Panc1 (cell line): ENCODE measurements at regions not wholly inside any gene's neighbourhood (a gene's known extent, or its start where the extent isn't known, plus 50 kb on each side); places are given as distances from the start of the nearest gene placed in this dataset.

Experiments used
- ATAC-seq: fragments of 200-7000 bp; cut with Tn5 transposase; 2 replicates; pipeline ENCODE4 v1.9.1; 2020; ENCODE audit warnings: mild to moderate bottlenecking, moderate library complexity
- BruUV-seq: library from RNA; stranded (reverse); fragments of 400-500 nt; replicated peaks from 2 replicates; lab custom pipeline; 2021; lab: Mats Ljungman, UMichigan
- CTCF ChIA-PET: fragments of 300-600 bp; sonication (Branson Sonifier 250); formaldehyde crosslinking; loops from one replicate; lab custom pipeline; 2022; ENCODE audit warnings: antibody characterized with exemption; lab: Charles Lee
- POLR2A ChIA-PET: fragments of 300-600 bp; sonication (Branson Sonifier 250); formaldehyde crosslinking; loops from one replicate; lab custom pipeline; 2022; ENCODE audit warnings: antibody characterized with exemption; lab: Charles Lee
- DNase-seq: peaks from one replicate; pipeline ENCODE4 v3.0.0-alpha.2; 2010; ENCODE audit warnings: low read depth, low spot score
- H3K27ac ChIP-seq: 2 replicates; pipeline ENCODE4 v1.5.1; 2011; ENCODE audit warnings: mild to moderate bottlenecking, low read length, inconsistent platforms
- H3K27me3 ChIP-seq: fragments of 200-500 bp; sonication (Bioruptor generic); 2 replicates; pipeline ENCODE4 v1.6.0; 2014; ENCODE audit warnings: low read length, inconsistent platforms; ENCODE audit not compliant: control insufficient read depth, insufficient read depth
- H3K36me3 ChIP-seq: fragments of 200-500 bp; sonication (Bioruptor generic); 2 replicates; pipeline ENCODE4 v1.5.1; 2014; ENCODE audit warnings: inconsistent platforms, mild to moderate bottlenecking, low read length, moderate library complexity; ENCODE audit not compliant: control insufficient read depth, insufficient read depth
- H3K4me1 ChIP-seq: 2 replicates; pipeline ENCODE4 v1.5.1; 2011; ENCODE audit warnings: inconsistent platforms, mild to moderate bottlenecking, low read length, moderate library complexity; ENCODE audit not compliant: control insufficient read depth, insufficient read depth
- H3K4me3 ChIP-seq, 2 experiments: 2 replicates each; pipeline ENCODE4 v1.5.1; 2011 to 2012; ENCODE audit warnings: low read depth in 2 of 2, low read length in 2 of 2, mild to moderate bottlenecking in 2 of 2, inconsistent platforms in 1 of 2, moderate library complexity in 1 of 2
- H3K9me3 ChIP-seq: fragments of 200-500 bp; sonication (Bioruptor generic); 2 replicates; pipeline ENCODE4 v1.5.1; 2014; ENCODE audit warnings: low read depth, mild to moderate bottlenecking, inconsistent platforms, low read length, moderate library complexity; ENCODE audit not compliant: control insufficient read depth, insufficient read depth
- POLR2AphosphoS5 ChIP-seq: IDR thresholded peaks from 2 replicates; pipeline ENCODE4 v1.6.1; 2012; ENCODE audit warnings: mild to moderate bottlenecking, low read depth, low read length, moderate library complexity
- SIN3A ChIP-seq: IDR thresholded peaks from 2 replicates; pipeline ENCODE4 v1.6.1; 2012; ENCODE audit warnings: low read depth, mild to moderate bottlenecking, low read length, moderate library complexity, borderline replicate concordance; ENCODE audit not compliant: insufficient read depth
- TCF7L2 ChIP-seq: IDR thresholded peaks from 2 replicates; pipeline ENCODE4 v1.6.1; 2011; ENCODE audit warnings: mild to moderate bottlenecking, low read depth, low read length, inconsistent platforms
- in situ Hi-C: cut with HindIII; loops from 2 replicates; pipeline ENCODE4 v1.10.0; 2016; ENCODE audit warnings: low sequenced_read_pairs, low pct_unique_long_range_greater_than_20kb
- intact Hi-C: fragments of 100-400 bp; cut with micrococcal nuclease; formaldehyde crosslinking; loops from one replicate; pipeline ENCODE4 v1.10.0; 2022; ENCODE audit not compliant: unreplicated experiment
- TF ChIP-seq, protein P1 (sequence below): fragments of 450-650 bp; IDR thresholded peaks from 2 replicates; pipeline ENCODE4 v1.5.1; 2017; ENCODE audit warnings: mild to moderate bottlenecking
- TF ChIP-seq, protein P2 (sequence below), 2 experiments: IDR thresholded peaks; 2 replicates each; pipeline ENCODE4 v1.6.1; 2011 to 2012; ENCODE audit warnings: low read depth in 2 of 2, control low read depth in 1 of 2, low read length in 1 of 2, mild to moderate bottlenecking in 1 of 2, moderate library complexity in 1 of 2; ENCODE audit not compliant: insufficient read depth in 1 of 2

DNA sequence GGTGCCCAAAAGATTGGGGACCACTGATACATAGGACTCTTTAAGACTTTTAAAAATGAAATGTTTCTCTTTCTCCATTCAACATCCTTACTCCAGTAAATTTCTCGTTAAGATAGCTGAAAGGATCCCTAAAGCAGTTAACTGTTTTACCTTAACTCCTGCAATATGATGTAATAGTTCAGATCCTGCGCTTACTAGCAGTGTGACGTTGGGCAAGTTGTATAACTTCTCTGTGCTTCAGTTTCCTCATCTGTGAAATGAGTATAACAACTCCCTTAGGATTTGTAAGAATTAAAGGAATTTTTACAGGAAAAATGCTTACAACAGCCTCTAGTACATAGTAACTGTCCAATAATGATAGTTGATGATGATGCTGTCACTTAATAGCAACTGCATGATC, 158.9 kb downstream of the TANC2 start:
- Histone ChIP-seq H3K27ac (peak overlapping the region; percentile 60; the same call in 1 of the 2 replicates), H3K4me3 (no peak overlapping the region), H3K27me3 (no peaks in the 10 kb centered on the region), H3K4me1 (peaks cover 29% of the 10 kb centered on the region), H3K36me3 (no peaks in the 10 kb centered on the region), H3K9me3 (no peaks in the 10 kb centered on the region)
- DNase-seq, result no peak
- ChIA-PET POLR2A (no interaction called here), CTCF (interaction anchor here (1.2 kb wide), 1 partner anchor 9 kb away, joined by 3 read pairs; no protein-coding TSS in a partner anchor)
- intact Hi-C loops, result no loop called here
- no peak for ATAC-seq
- TF ChIP-seq, protein P1, sequence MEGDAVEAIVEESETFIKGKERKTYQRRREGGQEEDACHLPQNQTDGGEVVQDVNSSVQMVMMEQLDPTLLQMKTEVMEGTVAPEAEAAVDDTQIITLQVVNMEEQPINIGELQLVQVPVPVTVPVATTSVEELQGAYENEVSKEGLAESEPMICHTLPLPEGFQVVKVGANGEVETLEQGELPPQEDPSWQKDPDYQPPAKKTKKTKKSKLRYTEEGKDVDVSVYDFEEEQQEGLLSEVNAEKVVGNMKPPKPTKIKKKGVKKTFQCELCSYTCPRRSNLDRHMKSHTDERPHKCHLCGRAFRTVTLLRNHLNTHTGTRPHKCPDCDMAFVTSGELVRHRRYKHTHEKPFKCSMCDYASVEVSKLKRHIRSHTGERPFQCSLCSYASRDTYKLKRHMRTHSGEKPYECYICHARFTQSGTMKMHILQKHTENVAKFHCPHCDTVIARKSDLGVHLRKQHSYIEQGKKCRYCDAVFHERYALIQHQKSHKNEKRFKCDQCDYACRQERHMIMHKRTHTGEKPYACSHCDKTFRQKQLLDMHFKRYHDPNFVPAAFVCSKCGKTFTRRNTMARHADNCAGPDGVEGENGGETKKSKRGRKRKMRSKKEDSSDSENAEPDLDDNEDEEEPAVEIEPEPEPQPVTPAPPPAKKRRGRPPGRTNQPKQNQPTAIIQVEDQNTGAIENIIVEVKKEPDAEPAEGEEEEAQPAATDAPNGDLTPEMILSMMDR, result no peak
- TF ChIP-seq POLR2AphosphoS5 (no peak), SIN3A (no peak), TCF7L2 (no peak)
- TF ChIP-seq, protein P2, sequence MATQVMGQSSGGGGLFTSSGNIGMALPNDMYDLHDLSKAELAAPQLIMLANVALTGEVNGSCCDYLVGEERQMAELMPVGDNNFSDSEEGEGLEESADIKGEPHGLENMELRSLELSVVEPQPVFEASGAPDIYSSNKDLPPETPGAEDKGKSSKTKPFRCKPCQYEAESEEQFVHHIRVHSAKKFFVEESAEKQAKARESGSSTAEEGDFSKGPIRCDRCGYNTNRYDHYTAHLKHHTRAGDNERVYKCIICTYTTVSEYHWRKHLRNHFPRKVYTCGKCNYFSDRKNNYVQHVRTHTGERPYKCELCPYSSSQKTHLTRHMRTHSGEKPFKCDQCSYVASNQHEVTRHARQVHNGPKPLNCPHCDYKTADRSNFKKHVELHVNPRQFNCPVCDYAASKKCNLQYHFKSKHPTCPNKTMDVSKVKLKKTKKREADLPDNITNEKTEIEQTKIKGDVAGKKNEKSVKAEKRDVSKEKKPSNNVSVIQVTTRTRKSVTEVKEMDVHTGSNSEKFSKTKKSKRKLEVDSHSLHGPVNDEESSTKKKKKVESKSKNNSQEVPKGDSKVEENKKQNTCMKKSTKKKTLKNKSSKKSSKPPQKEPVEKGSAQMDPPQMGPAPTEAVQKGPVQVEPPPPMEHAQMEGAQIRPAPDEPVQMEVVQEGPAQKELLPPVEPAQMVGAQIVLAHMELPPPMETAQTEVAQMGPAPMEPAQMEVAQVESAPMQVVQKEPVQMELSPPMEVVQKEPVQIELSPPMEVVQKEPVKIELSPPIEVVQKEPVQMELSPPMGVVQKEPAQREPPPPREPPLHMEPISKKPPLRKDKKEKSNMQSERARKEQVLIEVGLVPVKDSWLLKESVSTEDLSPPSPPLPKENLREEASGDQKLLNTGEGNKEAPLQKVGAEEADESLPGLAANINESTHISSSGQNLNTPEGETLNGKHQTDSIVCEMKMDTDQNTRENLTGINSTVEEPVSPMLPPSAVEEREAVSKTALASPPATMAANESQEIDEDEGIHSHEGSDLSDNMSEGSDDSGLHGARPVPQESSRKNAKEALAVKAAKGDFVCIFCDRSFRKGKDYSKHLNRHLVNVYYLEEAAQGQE (IDR thresholded peaks at IDR 0.05; ENCODE audit: insufficient read depth in 1 of 2, low read depth in 2 of 2, low read length in 1 of 2), result no peak
- in situ Hi-C loops, result no loop called here
- BruUV-seq, result no TSS peak

DNA sequence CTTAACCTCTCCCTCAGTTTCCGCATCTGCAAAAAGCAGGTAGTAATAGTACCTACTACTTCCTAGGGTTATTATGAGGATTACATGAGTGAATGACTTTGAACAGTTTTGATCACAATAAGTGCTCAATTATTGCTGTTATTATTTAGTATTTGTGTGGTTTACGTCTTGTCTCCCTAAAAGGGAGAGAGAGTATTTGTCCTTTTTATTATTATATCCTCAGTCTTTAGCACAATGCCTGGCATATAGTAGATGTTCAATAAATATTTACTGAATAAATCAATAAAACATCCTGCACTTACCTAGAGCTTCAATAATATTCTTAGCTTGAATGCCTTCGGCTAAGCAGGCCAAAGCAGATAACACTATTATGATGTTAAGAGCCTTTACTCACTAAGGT, 160.0 kb downstream of the TANC2 start:
- intact Hi-C loops, result no loop called here
- BruUV-seq, result no TSS peak
- in situ Hi-C loops, result no loop called here
- no peak overlapping the region; the same call in 1 of the 2 replicates for H3K27ac ChIP-seq
- no peaks in the 10 kb centered on the region for H3K27me3 ChIP-seq
- no peak overlapping the region for H3K4me3 ChIP-seq
- ATAC-seq (0 out of 2 replicates have a peak, but pooled peaks have one; percentile 11), DNase-seq (no peak)
- CTCF ChIA-PET, result interaction anchor here (1.2 kb wide), 1 partner anchor 10 kb away, joined by 3 read pairs; no protein-coding TSS in a partner anchor
- H3K9me3 ChIP-seq, result no peaks in the 10 kb centered on the region
- no peaks in the 10 kb centered on the region for H3K36me3 ChIP-seq
- TF ChIP-seq POLR2AphosphoS5 (no peak), SIN3A (no peak), TCF7L2 (no peak)
- TF ChIP-seq, protein P1, result no peak
- TF ChIP-seq, protein P2 (IDR thresholded peaks at IDR 0.05; ENCODE audit: insufficient read depth in 1 of 2, low read depth in 2 of 2, low read length in 1 of 2), result no peak
- POLR2A ChIA-PET, result interaction anchor here (0.6 kb wide), 1 partner anchor 398 kb away, joined by 3 read pairs; no protein-coding TSS in a partner anchor
- H3K4me1 ChIP-seq, result peaks cover 29% of the 10 kb centered on the region
